ENCODE measurements at regions not wholly inside any gene's neighbourhood (a gene's known extent, or its start where the extent isn't known, plus 50 kb on each side); places are given as distances from the start of the nearest gene placed in this dataset.

DNA sequence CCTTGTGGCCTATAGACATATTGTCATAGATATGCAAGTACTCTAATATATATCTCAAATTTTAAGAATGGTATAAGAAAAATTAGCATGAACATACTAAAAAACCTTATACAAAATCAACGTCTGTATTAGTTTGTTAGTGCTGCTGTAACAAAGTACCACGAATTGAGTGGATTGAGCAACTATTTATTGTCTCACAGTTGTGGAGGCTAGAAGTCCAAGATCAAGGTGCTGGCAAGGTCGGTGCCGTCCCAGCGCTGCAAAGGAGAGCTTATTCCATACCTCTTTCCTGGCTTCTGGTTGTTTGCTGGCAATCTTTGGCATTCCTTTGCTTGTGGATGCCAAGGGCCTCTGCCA lies 317.6 kb upstream of the FERMT1 start:
- H3K79me2 ChIP-seq (ENCODE audit: insufficient read depth, low read length), result no peaks in the 10 kb centered on the region
- no peaks in the 10 kb centered on the region for H3K27me3 ChIP-seq (ENCODE audit: low read length)
- no peak for TF ChIP-seq EZH2phosphoT487 (conservative IDR thresholded peaks at IDR 0.05; ENCODE audit: low read length)
- TF ChIP-seq, protein P1, sequence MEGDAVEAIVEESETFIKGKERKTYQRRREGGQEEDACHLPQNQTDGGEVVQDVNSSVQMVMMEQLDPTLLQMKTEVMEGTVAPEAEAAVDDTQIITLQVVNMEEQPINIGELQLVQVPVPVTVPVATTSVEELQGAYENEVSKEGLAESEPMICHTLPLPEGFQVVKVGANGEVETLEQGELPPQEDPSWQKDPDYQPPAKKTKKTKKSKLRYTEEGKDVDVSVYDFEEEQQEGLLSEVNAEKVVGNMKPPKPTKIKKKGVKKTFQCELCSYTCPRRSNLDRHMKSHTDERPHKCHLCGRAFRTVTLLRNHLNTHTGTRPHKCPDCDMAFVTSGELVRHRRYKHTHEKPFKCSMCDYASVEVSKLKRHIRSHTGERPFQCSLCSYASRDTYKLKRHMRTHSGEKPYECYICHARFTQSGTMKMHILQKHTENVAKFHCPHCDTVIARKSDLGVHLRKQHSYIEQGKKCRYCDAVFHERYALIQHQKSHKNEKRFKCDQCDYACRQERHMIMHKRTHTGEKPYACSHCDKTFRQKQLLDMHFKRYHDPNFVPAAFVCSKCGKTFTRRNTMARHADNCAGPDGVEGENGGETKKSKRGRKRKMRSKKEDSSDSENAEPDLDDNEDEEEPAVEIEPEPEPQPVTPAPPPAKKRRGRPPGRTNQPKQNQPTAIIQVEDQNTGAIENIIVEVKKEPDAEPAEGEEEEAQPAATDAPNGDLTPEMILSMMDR (IDR thresholded peaks at IDR 0.05; ENCODE audit: insufficient read depth, low read length, poor library complexity, severe bottlenecking), result no peak
- no peaks in the 10 kb centered on the region for H3K9me3 ChIP-seq (ENCODE audit: insufficient read depth, low read length)
- no peak overlapping the region for H3K4me2 ChIP-seq (ENCODE audit: low read depth, low read length, poor library complexity, severe bottlenecking)
- H3K9ac ChIP-seq (ENCODE audit: low read length), result no peak overlapping the region
- H3K27ac ChIP-seq (ENCODE audit: low read depth, low read length), result no peak overlapping the region
- H4K20me1 ChIP-seq (ENCODE audit: low read depth, low read length), result no peaks in the 10 kb centered on the region
- H3F3A ChIP-seq (ENCODE audit: insufficient read depth), result no peaks in the 10 kb centered on the region
- H3K36me3 ChIP-seq (ENCODE audit: low read length), result no peaks in the 10 kb centered on the region
- H3K4me3 ChIP-seq (ENCODE audit: insufficient read depth, low read length, poor library complexity, severe bottlenecking), result no peak overlapping the region
- no peak overlapping the region for H2AFZ ChIP-seq (ENCODE audit: low read depth, low read length, severe bottlenecking)
- no peaks in the 10 kb centered on the region for H3K9me2 ChIP-seq (replicated peaks; ENCODE audit: insufficient read depth, low read length)

DNA sequence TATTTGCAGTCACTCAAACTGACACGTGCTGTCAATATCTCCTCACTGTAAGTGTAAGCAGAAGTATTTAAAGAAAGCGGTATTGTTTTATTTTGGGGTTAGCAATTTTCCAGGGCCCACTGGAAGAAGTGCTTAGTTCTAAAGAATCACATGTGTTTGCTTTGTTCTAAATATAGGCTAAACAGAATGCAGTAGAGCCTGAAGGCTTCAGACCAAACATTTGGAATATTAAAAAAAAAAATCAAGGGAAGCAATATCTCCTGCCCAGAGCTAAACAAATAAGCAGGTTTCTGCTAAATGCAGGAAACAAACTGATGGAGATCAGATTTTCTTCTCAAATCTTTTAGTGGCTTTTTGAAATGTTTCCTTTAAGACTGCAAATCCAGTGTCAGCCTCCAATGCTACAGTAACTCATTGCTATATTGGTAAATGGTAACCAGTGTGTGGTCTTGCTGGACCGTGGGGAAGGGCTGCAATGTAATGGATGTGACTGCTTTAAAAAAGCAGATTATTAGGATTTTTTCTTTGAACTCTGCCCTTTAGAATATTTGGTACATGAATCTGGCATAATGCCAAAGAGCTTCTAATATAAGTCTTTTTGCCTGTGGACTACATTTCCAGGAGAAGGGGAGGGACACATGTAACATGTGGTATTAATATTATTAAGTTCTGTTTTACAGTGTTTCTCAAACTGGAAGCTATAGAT lies 317.1 kb upstream of the FERMT1 start:
- no peaks in the 10 kb centered on the region for H3K36me3 ChIP-seq (ENCODE audit: low read length)
- H3K4me2 ChIP-seq (ENCODE audit: low read depth, low read length, poor library complexity, severe bottlenecking), result no peak overlapping the region
- no peaks in the 10 kb centered on the region for H3K27me3 ChIP-seq (ENCODE audit: low read length)
- no peak overlapping the region for H3K9ac ChIP-seq (ENCODE audit: low read length)
- no peaks in the 10 kb centered on the region for H3K9me2 ChIP-seq (replicated peaks; ENCODE audit: insufficient read depth, low read length)
- no peaks in the 10 kb centered on the region for H4K20me1 ChIP-seq (ENCODE audit: low read depth, low read length)
- no peak overlapping the region for H3K4me3 ChIP-seq (ENCODE audit: insufficient read depth, low read length, poor library complexity, severe bottlenecking)
- no peak overlapping the region for H2AFZ ChIP-seq (ENCODE audit: low read depth, low read length, severe bottlenecking)
- H3F3A ChIP-seq (ENCODE audit: insufficient read depth), result no peaks in the 10 kb centered on the region
- no peak for TF ChIP-seq EZH2phosphoT487 (conservative IDR thresholded peaks at IDR 0.05; ENCODE audit: low read length)
- TF ChIP-seq, protein P1 (IDR thresholded peaks at IDR 0.05; ENCODE audit: insufficient read depth, low read length, poor library complexity, severe bottlenecking), result no peak
- H3K27ac ChIP-seq (ENCODE audit: low read depth, low read length), result no peak overlapping the region
- no peaks in the 10 kb centered on the region for H3K79me2 ChIP-seq (ENCODE audit: insufficient read depth, low read length)
- H3K9me3 ChIP-seq (ENCODE audit: insufficient read depth, low read length), result no peaks in the 10 kb centered on the region

DNA sequence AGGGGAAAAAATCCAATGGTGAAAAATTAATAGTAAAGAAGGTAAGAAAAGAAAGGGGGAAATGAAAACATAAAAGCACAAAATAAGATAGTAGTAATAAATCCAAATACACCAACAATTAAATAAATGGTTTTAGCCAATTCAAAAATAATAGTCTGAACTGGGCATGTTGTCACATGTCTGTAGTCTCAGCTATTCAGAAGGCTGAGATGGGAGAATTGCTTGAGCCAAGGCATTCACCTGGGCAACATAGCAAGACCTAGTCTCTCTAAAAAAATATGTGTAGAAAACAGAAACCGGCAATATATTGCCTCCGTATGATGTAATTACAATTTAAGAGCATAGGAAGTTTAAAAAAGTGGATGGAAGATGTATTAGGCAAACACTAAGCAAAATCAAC lies 311.3 kb upstream of the FERMT1 start:
- Histone ChIP-seq H3K27me3 (ENCODE audit: low read length) (no peaks in the 10 kb centered on the region), H3K27ac (ENCODE audit: low read depth, low read length) (no peak overlapping the region), H3K79me2 (ENCODE audit: insufficient read depth, low read length) (no peaks in the 10 kb centered on the region), H3K9me2 (replicated peaks; ENCODE audit: insufficient read depth, low read length) (no peaks in the 10 kb centered on the region), H3K4me2 (ENCODE audit: low read depth, low read length, poor library complexity, severe bottlenecking) (no peak overlapping the region), H3K9ac (ENCODE audit: low read length) (no peak overlapping the region), H4K20me1 (ENCODE audit: low read depth, low read length) (no peaks in the 10 kb centered on the region), H3K36me3 (ENCODE audit: low read length) (no peaks in the 10 kb centered on the region), H3K4me3 (ENCODE audit: insufficient read depth, low read length, poor library complexity, severe bottlenecking) (no peak overlapping the region), H2AFZ (ENCODE audit: low read depth, low read length, severe bottlenecking) (no peak overlapping the region), H3K9me3 (ENCODE audit: insufficient read depth, low read length) (no peaks in the 10 kb centered on the region), H3F3A (ENCODE audit: insufficient read depth) (no peaks in the 10 kb centered on the region)
- TF ChIP-seq, protein P1 (IDR thresholded peaks at IDR 0.05; ENCODE audit: insufficient read depth, low read length, poor library complexity, severe bottlenecking), result no peak
- no peak for TF ChIP-seq EZH2phosphoT487 (conservative IDR thresholded peaks at IDR 0.05; ENCODE audit: low read length)

All from SU-DHL-6 (cell line).